ENCODE measurements at regions not wholly inside any gene's neighbourhood (a gene's known extent, or its start where the extent isn't known, plus 50 kb on each side); places are given as distances from the start of the nearest gene placed in this dataset.

DNA sequence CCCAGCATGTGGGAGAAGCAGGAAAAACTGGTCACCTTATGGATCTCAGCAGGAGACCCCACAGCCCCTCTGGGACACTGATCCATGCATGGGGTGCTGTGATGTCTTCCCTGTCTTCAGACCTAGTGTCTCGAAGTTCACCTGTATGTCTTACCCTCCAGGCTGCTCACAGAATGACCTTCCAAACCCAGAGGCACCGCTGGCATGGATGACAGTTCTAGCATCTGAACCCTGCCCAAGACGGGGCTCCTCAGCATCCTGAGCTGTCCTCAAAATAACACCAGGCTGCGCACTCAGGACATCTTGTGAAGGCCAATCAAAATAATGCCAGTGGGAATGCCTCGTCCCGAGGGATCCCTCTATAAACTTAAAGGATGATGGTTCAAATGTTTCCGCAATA, 824.9 kb downstream of the TBC1D22A start (continued):
- TF ChIP-seq, protein P1, sequence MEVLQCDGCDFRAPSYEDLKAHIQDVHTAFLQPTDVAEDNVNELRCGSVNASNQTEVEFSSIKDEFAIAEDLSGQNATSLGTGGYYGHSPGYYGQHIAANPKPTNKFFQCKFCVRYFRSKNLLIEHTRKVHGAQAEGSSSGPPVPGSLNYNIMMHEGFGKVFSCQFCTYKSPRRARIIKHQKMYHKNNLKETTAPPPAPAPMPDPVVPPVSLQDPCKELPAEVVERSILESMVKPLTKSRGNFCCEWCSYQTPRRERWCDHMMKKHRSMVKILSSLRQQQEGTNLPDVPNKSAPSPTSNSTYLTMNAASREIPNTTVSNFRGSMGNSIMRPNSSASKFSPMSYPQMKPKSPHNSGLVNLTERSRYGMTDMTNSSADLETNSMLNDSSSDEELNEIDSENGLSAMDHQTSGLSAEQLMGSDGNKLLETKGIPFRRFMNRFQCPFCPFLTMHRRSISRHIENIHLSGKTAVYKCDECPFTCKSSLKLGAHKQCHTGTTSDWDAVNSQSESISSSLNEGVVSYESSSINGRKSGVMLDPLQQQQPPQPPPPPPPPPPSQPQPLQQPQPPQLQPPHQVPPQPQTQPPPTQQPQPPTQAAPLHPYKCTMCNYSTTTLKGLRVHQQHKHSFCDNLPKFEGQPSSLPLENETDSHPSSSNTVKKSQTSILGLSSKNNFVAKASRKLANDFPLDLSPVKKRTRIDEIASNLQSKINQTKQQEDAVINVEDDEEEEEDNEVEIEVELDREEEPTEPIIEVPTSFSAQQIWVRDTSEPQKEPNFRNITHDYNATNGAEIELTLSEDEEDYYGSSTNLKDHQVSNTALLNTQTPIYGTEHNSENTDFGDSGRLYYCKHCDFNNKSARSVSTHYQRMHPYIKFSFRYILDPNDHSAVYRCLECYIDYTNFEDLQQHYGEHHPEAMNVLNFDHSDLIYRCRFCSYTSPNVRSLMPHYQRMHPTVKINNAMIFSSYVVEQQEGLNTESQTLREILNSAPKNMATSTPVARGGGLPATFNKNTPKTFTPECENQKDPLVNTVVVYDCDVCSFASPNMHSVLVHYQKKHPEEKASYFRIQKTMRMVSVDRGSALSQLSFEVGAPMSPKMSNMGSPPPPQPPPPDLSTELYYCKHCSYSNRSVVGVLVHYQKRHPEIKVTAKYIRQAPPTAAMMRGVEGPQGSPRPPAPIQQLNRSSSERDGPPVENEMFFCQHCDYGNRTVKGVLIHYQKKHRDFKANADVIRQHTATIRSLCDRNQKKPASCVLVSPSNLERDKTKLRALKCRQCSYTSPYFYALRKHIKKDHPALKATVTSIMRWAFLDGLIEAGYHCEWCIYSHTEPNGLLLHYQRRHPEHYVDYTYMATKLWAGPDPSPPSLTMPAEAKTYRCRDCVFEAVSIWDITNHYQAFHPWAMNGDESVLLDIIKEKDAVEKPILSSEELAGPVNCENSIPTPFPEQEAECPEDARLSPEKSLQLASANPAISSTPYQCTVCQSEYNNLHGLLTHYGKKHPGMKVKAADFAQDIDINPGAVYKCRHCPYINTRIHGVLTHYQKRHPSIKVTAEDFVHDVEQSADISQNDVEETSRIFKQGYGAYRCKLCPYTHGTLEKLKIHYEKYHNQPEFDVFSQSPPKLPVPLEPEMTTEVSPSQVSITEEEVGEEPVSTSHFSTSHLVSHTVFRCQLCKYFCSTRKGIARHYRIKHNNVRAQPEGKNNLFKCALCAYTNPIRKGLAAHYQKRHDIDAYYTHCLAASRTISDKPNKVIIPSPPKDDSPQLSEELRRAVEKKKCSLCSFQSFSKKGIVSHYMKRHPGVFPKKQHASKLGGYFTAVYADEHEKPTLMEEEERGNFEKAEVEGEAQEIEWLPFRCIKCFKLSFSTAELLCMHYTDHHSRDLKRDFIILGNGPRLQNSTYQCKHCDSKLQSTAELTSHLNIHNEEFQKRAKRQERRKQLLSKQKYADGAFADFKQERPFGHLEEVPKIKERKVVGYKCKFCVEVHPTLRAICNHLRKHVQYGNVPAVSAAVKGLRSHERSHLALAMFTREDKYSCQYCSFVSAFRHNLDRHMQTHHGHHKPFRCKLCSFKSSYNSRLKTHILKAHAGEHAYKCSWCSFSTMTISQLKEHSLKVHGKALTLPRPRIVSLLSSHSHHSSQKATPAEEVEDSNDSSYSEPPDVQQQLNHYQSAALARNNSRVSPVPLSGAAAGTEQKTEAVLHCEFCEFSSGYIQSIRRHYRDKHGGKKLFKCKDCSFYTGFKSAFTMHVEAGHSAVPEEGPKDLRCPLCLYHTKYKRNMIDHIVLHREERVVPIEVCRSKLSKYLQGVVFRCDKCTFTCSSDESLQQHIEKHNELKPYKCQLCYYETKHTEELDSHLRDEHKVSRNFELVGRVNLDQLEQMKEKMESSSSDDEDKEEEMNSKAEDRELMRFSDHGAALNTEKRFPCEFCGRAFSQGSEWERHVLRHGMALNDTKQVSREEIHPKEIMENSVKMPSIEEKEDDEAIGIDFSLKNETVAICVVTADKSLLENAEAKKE (CRISPR knock-in tag; IDR thresholded peaks at IDR 0.05): no peak
- TF ChIP-seq EZH2 (IDR thresholded peaks at IDR 0.05; ENCODE audit: low read depth, unreplicated experiment) (no peak), NANOG (IDR thresholded peaks at IDR 0.05; ENCODE audit: borderline replicate concordance) (no peak), ZNF331 (CRISPR knock-in tag; IDR thresholded peaks at IDR 0.05; ENCODE audit: low read depth) (no peak), JUNB (IDR thresholded peaks at IDR 0.05; ENCODE audit: unreplicated experiment) (no peak)
- TF ChIP-seq, protein P2, sequence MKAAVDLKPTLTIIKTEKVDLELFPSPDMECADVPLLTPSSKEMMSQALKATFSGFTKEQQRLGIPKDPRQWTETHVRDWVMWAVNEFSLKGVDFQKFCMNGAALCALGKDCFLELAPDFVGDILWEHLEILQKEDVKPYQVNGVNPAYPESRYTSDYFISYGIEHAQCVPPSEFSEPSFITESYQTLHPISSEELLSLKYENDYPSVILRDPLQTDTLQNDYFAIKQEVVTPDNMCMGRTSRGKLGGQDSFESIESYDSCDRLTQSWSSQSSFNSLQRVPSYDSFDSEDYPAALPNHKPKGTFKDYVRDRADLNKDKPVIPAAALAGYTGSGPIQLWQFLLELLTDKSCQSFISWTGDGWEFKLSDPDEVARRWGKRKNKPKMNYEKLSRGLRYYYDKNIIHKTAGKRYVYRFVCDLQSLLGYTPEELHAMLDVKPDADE (IDR thresholded peaks at IDR 0.05): no peak

DNA sequence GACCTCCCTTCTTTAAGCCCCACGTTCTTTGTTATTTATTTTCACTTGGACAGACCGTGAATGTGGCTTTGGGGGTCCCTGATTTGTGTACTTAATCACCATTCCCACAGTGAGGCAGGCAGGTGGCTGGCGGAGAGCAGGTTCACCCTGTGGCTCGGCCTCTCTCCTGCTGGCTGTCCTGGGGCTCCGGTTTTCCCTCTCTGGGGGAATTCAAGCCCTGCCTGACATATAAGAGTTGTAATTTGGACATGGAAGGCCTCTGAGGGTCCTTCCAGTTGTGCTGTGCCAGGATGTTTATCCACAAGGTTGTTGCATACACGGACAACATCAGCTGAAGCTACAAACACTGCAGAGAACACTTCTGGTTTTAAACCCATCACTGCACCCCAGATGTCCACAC, 824.5 kb downstream of the TBC1D22A start:
- no peak overlapping the region for H2AFZ ChIP-seq
- H3K4me2 ChIP-seq: no peak overlapping the region
- H3K27me3 Mint-ChIP-seq (ENCODE audit: insufficient read depth, low read depth, poor library complexity): peaks cover 8% of the 10 kb centered on the region
- H3K27me3 ChIP-seq (ENCODE audit: insufficient read depth): no peaks in the 10 kb centered on the region
- peaks cover 90% of the 10 kb centered on the region for H3K9me3 Mint-ChIP-seq
- no peak for TF ChIP-seq STAT1 (IDR thresholded peaks at IDR 0.05; ENCODE audit: unreplicated experiment)
- no peak for TF ChIP-seq ZNF331 (CRISPR knock-in tag; IDR thresholded peaks at IDR 0.05; ENCODE audit: low read depth)
- TF ChIP-seq, protein P1 (CRISPR knock-in tag; IDR thresholded peaks at IDR 0.05): no peak
- no peak for TF ChIP-seq CREB1 (CRISPR knock-in tag; IDR thresholded peaks at IDR 0.05; ENCODE audit: low read depth)
- no peak for ATAC-seq
- no peaks in the 10 kb centered on the region for H3F3A ChIP-seq (replicated peaks; ENCODE audit: low read depth)
- no peak for DNase-seq (ENCODE audit: low spot score)
- H3K4me1 Mint-ChIP-seq: no peaks in the 10 kb centered on the region
- H3K4me3 Mint-ChIP-seq: no peak overlapping the region
- no peak overlapping the region for H3K27ac Mint-ChIP-seq
- no peak overlapping the region for H3K4me3 ChIP-seq
- H3K4me1 ChIP-seq (ENCODE audit: insufficient read depth): no peaks in the 10 kb centered on the region
- peaks cover 37% of the 10 kb centered on the region for H3K36me3 Mint-ChIP-seq (ENCODE audit: low read depth)
- no peaks in the 10 kb centered on the region for H3K79me2 ChIP-seq (replicated peaks; ENCODE audit: insufficient read depth)
- no peaks in the 10 kb centered on the region for H4K20me1 ChIP-seq (replicated peaks; ENCODE audit: insufficient read depth)
- no peaks in the 10 kb centered on the region for H3K9me2 ChIP-seq (ENCODE audit: insufficient read depth)
- H3K36me3 ChIP-seq (ENCODE audit: insufficient read depth): peaks cover 7% of the 10 kb centered on the region; the same call in 1 of the 2 replicates
- H3K27ac ChIP-seq (ENCODE audit: low read depth): no peak overlapping the region

Measured in GM23338 (cell line).